HCT116 (cell line): ENCODE measurements at regions not wholly inside any gene's neighbourhood (a gene's known extent, or its start where the extent isn't known, plus 50 kb on each side); places are given as distances from the start of the nearest gene placed in this dataset.

Experiments
- ATAC-seq: fragments of 200-7000 bp; cut with Tn5 transposase; 2 replicates; pipeline ENCODE4 v1.9.1; 2020; ENCODE audit warnings: mild to moderate bottlenecking, moderate library complexity
- BruUV-seq: library from RNA; stranded (reverse); fragments of 400-500 nt; replicated peaks from 2 replicates; lab custom pipeline; 2021; lab: Mats Ljungman, UMichigan
- CTCF ChIA-PET: fragments of 300-600 bp; sonication (Branson Sonifier 250); formaldehyde crosslinking; loops from one replicate; lab custom pipeline; 2021; ENCODE audit warnings: antibody characterized with exemption; lab: Charles Lee
- POLR2A ChIA-PET: fragments of 300-600, 350-600 bp; sonication (Branson Sonifier 250); formaldehyde crosslinking; loops from one replicate; lab custom pipeline; 2021; ENCODE audit warnings: antibody characterized with exemption; lab: Charles Lee
- RAD21 ChIA-PET, 2 experiments: fragments of 300-600 bp; sonication (Branson Sonifier 250); formaldehyde crosslinking; loops; one replicate each; lab custom pipeline; 2023; ENCODE audit warnings: low total read pairs in 2 of 2; ENCODE audit not compliant: uncharacterized antibody in 2 of 2, unreplicated experiment in 2 of 2, low non-redundant PET in 1 of 2; lab: Charles Lee
- DNase-seq: peaks from one replicate; pipeline ENCODE4 v3.0.0-alpha.2; 2010; ENCODE audit warnings: low read depth, low spot score
- H2AFZ ChIP-seq: fragments of 200-600 bp; shearing (Covaris generic), sonication (generic); 2 replicates; pipeline ENCODE4 v1.6.1; 2017; ENCODE audit warnings: low read depth, mixed run types, mixed read lengths, antibody characterized with exemption, low read length; ENCODE audit not compliant: poor library complexity, severe bottlenecking
- H3K27ac ChIP-seq: 2 replicates; pipeline ENCODE4 v1.5.1; 2012; ENCODE audit warnings: low read depth, low read length
- H3K27me3 ChIP-seq: fragments of 200-600 bp; sonication (generic); 2 replicates; pipeline ENCODE4 v1.6.1; 2016; ENCODE audit warnings: mixed run types, low read length, mixed read lengths; ENCODE audit not compliant: insufficient read depth
- H3K36me3 ChIP-seq, 2 experiments: fragments of 200-500 bp in 1 of 2; fragments of 200-600 bp in 1 of 2; sonication (Bioruptor generic) in 1 of 2; sonication (generic) in 1 of 2; 2 replicates each; pipeline versions ENCODE4 v1.5.1 to v1.6.1; 2014 to 2016; ENCODE audit warnings: low read length in 2 of 2, inconsistent platforms in 1 of 2, mixed read lengths in 1 of 2, mixed run types in 1 of 2; ENCODE audit not compliant: insufficient read depth in 2 of 2, control insufficient read depth in 1 of 2
- H3K4me1 ChIP-seq, 2 experiments: fragments of 200-600 bp in 1 of 2; sonication (generic) in 1 of 2; 2 replicates each; pipeline versions ENCODE4 v1.5.1 to v1.6.1; 2012 to 2017; ENCODE audit warnings: low read length in 2 of 2, inconsistent platforms in 1 of 2, mild to moderate bottlenecking in 1 of 2, mixed read lengths in 1 of 2, mixed run types in 1 of 2, moderate library complexity in 1 of 2; ENCODE audit not compliant: insufficient read depth in 2 of 2, control insufficient read depth in 1 of 2
- H3K4me2 ChIP-seq: fragments of 200-600 bp; sonication (generic); 2 replicates; pipeline ENCODE4 v1.6.1; 2017; ENCODE audit warnings: mixed run types, low read length, mixed read lengths
- H3K4me3 ChIP-seq, 2 experiments: fragments of 200-600 bp in 1 of 2; sonication (generic) in 1 of 2; replicated peaks in 1 of 2; 2 replicates each; pipeline ENCODE4 v1.5.1; 2011 to 2016; ENCODE audit warnings: low read length in 2 of 2, control low read depth in 1 of 2, low read depth in 1 of 2, mild to moderate bottlenecking in 1 of 2, mixed read lengths in 1 of 2, mixed run types in 1 of 2
- H3K79me2 ChIP-seq: fragments of 200-600 bp; sonication (generic); 2 replicates; pipeline ENCODE4 v1.6.1; 2017; ENCODE audit warnings: mild to moderate bottlenecking, mixed run types, low read length, moderate library complexity, mixed read lengths; ENCODE audit not compliant: insufficient read depth
- H3K9ac ChIP-seq: fragments of 200-600 bp; sonication (generic); 2 replicates; pipeline ENCODE4 v1.6.1; 2016; ENCODE audit warnings: low read length, mixed read lengths
- H3K9me2 ChIP-seq: fragments of 200-600 bp; sonication (generic), shearing (Covaris generic); 2 replicates; pipeline ENCODE4 v1.6.1; 2017; ENCODE audit warnings: mixed run types, mild to moderate bottlenecking, moderate library complexity; ENCODE audit not compliant: insufficient read depth
- H3K9me3 ChIP-seq, 2 experiments: fragments of 200-500 bp in 1 of 2; fragments of 200-600 bp in 1 of 2; sonication (Bioruptor generic) in 1 of 2; sonication (generic) in 1 of 2; 2 replicates each; pipeline ENCODE4 v1.6.1; 2014 to 2017; ENCODE audit warnings: low read length in 2 of 2, mixed read lengths in 2 of 2, inconsistent platforms in 1 of 2, low read depth in 1 of 2, mild to moderate bottlenecking in 1 of 2, mixed run types in 1 of 2, moderate library complexity in 1 of 2; ENCODE audit not compliant: control insufficient read depth in 1 of 2, insufficient read depth in 1 of 2
- H4K20me1 ChIP-seq: fragments of 200-600 bp; sonication (generic), shearing (Covaris generic); 2 replicates; pipeline ENCODE4 v1.6.1; 2017; ENCODE audit warnings: mixed run types, mild to moderate bottlenecking, moderate library complexity; ENCODE audit not compliant: insufficient read depth
- CBX3 ChIP-seq: IDR thresholded peaks from 2 replicates; pipeline ENCODE4 v1.6.1; 2012; ENCODE audit warnings: low read depth
- CEBPB ChIP-seq: IDR thresholded peaks from 2 replicates; pipeline ENCODE4 v1.6.1; 2012; ENCODE audit warnings: low read depth
- EGR1 ChIP-seq: IDR thresholded peaks from 2 replicates; pipeline ENCODE4 v1.6.1; 2012; ENCODE audit warnings: low read depth
- EZH2 ChIP-seq: fragments of 200-600 bp; sonication (generic); IDR thresholded peaks from 2 replicates; pipeline ENCODE4 v1.6.1; 2017; ENCODE audit warnings: antibody characterized with exemption, mixed run types
- EZH2phosphoT487 ChIP-seq: fragments of 200-600 bp; IDR thresholded peaks from 2 replicates; pipeline ENCODE4 v1.6.1; 2018; ENCODE audit warnings: antibody characterized with exemption, borderline replicate concordance
- FOSL1 ChIP-seq: IDR thresholded peaks from 2 replicates; pipeline ENCODE4 v1.6.1; 2012; ENCODE audit warnings: low read depth
- JUND ChIP-seq: IDR thresholded peaks from 2 replicates; pipeline ENCODE4 v1.6.1; 2012
- POLR2A ChIP-seq: IDR thresholded peaks from 2 replicates; pipeline ENCODE4 v1.7.0; 2011; ENCODE audit warnings: borderline replicate concordance; ENCODE audit not compliant: insufficient read depth, insufficient read length; ENCODE audit errors: extremely low read depth
- POLR2AphosphoS5 ChIP-seq: IDR thresholded peaks from 2 replicates; pipeline ENCODE4 v1.6.1; 2011; ENCODE audit warnings: mild to moderate bottlenecking, low read depth, low read length, moderate library complexity
- RAD21 ChIP-seq: IDR thresholded peaks from 2 replicates; pipeline ENCODE4 v1.6.1; 2012; ENCODE audit warnings: low read depth, mild to moderate bottlenecking
- REST ChIP-seq: IDR thresholded peaks from 2 replicates; pipeline ENCODE4 v1.6.1; 2012; ENCODE audit warnings: low read depth
- SIN3A ChIP-seq: IDR thresholded peaks from 2 replicates; pipeline ENCODE4 v1.6.1; 2012; ENCODE audit warnings: low read depth
- SP1 ChIP-seq: IDR thresholded peaks from 2 replicates; pipeline ENCODE4 v1.6.1; 2012; ENCODE audit warnings: low read depth
- SRF ChIP-seq: IDR thresholded peaks from 2 replicates; pipeline ENCODE4 v1.6.1; 2012; ENCODE audit warnings: low read depth
- TCF7L2 ChIP-seq: IDR thresholded peaks from 2 replicates; pipeline ENCODE4 v1.7.0; 2011; ENCODE audit warnings: borderline replicate concordance, inconsistent platforms; ENCODE audit not compliant: insufficient read depth, insufficient read length; ENCODE audit errors: extremely low read depth
- YY1 ChIP-seq: IDR thresholded peaks from 2 replicates; pipeline ENCODE4 v1.6.1; 2011; ENCODE audit warnings: low read length, low read depth, moderate library complexity, mild to moderate bottlenecking; ENCODE audit not compliant: insufficient replicate concordance; ENCODE audit errors: extremely low read depth
- ZFX ChIP-seq: fragments of 450-650 bp; IDR thresholded peaks from 2 replicates; pipeline ENCODE4 v1.6.1; 2017
- ZNF274 ChIP-seq: fragments of 200-500 bp; sonication (Bioruptor generic); IDR thresholded peaks from 2 replicates; pipeline ENCODE4 v1.6.1; 2014; ENCODE audit warnings: mild to moderate bottlenecking, low read depth, low read length, inconsistent platforms
- intact Hi-C: fragments of 100-400 bp; cut with micrococcal nuclease; formaldehyde crosslinking; loops from 2 replicates; pipeline ENCODE4 v1.10.0; 2022
- TF ChIP-seq, protein P1 (sequence below): IDR thresholded peaks from 2 replicates; pipeline ENCODE4 v1.6.1; 2011; ENCODE audit warnings: mild to moderate bottlenecking, low read length, moderate library complexity; ENCODE audit not compliant: insufficient replicate concordance; ENCODE audit errors: extremely low read depth

GRCh38 chr1:101136739-101137138 lies 100.1 kb upstream of the S1PR1 start:
- POLR2A ChIA-PET = no interaction called here
- intact Hi-C loops = no loop called here
- Histone ChIP-seq H3K4me1 (no peaks in the 10 kb centered on the region), H3K9ac (no peak overlapping the region), H3K79me2 (no peaks in the 10 kb centered on the region), H4K20me1 (no peaks in the 10 kb centered on the region), H3K9me3 (no peaks in the 10 kb centered on the region), H3K27ac (no peak overlapping the region), H3K4me2 (no peak overlapping the region), H3K9me2 (no peaks in the 10 kb centered on the region), H3K36me3 (no peaks in the 10 kb centered on the region), H3K4me3 (no peak overlapping the region), H3K27me3 (no peaks in the 10 kb centered on the region), H2AFZ (no peak overlapping the region)
- no peak for ATAC-seq
- RAD21 ChIA-PET = no interaction called here
- TF ChIP-seq, protein P1, sequence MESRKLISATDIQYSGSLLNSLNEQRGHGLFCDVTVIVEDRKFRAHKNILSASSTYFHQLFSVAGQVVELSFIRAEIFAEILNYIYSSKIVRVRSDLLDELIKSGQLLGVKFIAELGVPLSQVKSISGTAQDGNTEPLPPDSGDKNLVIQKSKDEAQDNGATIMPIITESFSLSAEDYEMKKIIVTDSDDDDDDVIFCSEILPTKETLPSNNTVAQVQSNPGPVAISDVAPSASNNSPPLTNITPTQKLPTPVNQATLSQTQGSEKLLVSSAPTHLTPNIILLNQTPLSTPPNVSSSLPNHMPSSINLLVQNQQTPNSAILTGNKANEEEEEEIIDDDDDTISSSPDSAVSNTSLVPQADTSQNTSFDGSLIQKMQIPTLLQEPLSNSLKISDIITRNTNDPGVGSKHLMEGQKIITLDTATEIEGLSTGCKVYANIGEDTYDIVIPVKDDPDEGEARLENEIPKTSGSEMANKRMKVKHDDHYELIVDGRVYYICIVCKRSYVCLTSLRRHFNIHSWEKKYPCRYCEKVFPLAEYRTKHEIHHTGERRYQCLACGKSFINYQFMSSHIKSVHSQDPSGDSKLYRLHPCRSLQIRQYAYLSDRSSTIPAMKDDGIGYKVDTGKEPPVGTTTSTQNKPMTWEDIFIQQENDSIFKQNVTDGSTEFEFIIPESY = no peak
- TF ChIP-seq SIN3A = no peak
- TF ChIP-seq SRF = no peak
- TF ChIP-seq ZNF274 = no peak
- no peak for TF ChIP-seq EZH2phosphoT487
- no peak for TF ChIP-seq CEBPB
- TF ChIP-seq EZH2 = no peak
- no peak for TF ChIP-seq REST
- no peak for TF ChIP-seq YY1
- no peak for TF ChIP-seq SP1
- no peak for TF ChIP-seq POLR2A
- TF ChIP-seq FOSL1 = no peak
- no peak for TF ChIP-seq CBX3
- no peak for TF ChIP-seq POLR2AphosphoS5
- TF ChIP-seq EGR1 = no peak
- TF ChIP-seq ZFX = no peak
- TF ChIP-seq JUND = no peak
- TF ChIP-seq RAD21 = no peak
- TF ChIP-seq TCF7L2 = no peak
- CTCF ChIA-PET = no interaction called here
- BruUV-seq = no TSS peak
- no peak for DNase-seq
